ENCODE measurements at regions not wholly inside any gene's neighbourhood (a gene's known extent, or its start where the extent isn't known, plus 50 kb on each side); places are given as distances from the start of the nearest gene placed in this dataset.

DNA sequence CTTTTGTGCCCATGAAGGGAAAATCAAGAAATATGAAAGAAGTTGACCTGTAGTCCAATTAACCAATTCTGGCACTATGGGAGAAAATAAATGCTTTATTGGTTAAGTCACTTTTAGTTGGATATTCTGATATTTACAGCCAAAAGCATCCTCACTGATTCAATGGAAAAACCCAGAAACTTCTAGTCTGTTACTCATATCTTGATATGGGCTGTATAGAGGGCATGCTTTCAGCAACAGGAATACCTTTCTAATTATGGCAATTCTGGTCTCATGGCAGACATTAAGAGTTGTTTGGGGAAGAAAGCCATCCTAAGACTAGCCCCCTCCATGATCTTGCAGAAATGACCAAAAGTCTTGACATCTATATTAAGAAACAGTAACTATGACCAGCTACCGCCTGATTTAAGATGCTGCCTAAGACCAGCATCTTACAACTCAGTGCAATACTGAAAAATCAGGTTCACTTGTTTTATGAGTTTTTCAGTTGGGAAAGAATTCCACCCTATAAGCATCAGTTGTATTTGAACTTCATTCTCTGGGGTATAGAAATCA is 91.5 kb upstream of the VAV3 start:
- Histone ChIP-seq H3K79me2 (ENCODE audit: insufficient read depth, low read length) (peaks cover 71% of the 10 kb centered on the region), H3K27me3 (ENCODE audit: control insufficient read depth in 2 of 2, insufficient read depth in 2 of 2, low read length in 2 of 2) (no peaks in the 10 kb centered on the region), H4K20me1 (ENCODE audit: insufficient read depth, low read length) (no peaks in the 10 kb centered on the region), H2AFZ (ENCODE audit: insufficient read depth, low read depth, low read length, poor library complexity, severe bottlenecking) (no peak overlapping the region), H3K27ac (ENCODE audit: low read depth in 1 of 2, low read length in 2 of 2) (no peak overlapping the region), H3K36me3 (replicated peaks in 1 of 2; ENCODE audit: control insufficient read depth in 1 of 2, insufficient read depth in 2 of 2, low read length in 2 of 2) (no peaks in the 10 kb centered on the region), H3K4me1 (ENCODE audit: control insufficient read depth in 1 of 2, insufficient read depth in 2 of 2, low read length in 2 of 2) (peaks cover 75 to 81% of the 10 kb centered on the region in 2 donors), H3K4me2 (replicated peaks; ENCODE audit: extremely low read depth, low read length, poor library complexity, severe bottlenecking) (no peak overlapping the region), H3K9ac (ENCODE audit: insufficient read depth, low read length, poor library complexity, severe bottlenecking) (no peak overlapping the region), H3K4me3 (replicated peaks in 1 of 3; ENCODE audit: low read depth in 2 of 3, low read length in 3 of 3) (no peak overlapping the region), H3K9me3 (replicated peaks in 1 of 2; ENCODE audit: control insufficient read depth in 1 of 2, insufficient read depth in 1 of 2, low read length in 2 of 2) (no peaks in the 10 kb centered on the region)
- no peak overlapping the region for H3K4me3 Mint-ChIP-seq
- peaks cover 65% of the 10 kb centered on the region for H3K4me1 Mint-ChIP-seq
- WGBS (ENCODE audit: insufficient coverage): no CpG with 5 or more reads among the region's 1 CpG
- TF ChIP-seq, protein P1, sequence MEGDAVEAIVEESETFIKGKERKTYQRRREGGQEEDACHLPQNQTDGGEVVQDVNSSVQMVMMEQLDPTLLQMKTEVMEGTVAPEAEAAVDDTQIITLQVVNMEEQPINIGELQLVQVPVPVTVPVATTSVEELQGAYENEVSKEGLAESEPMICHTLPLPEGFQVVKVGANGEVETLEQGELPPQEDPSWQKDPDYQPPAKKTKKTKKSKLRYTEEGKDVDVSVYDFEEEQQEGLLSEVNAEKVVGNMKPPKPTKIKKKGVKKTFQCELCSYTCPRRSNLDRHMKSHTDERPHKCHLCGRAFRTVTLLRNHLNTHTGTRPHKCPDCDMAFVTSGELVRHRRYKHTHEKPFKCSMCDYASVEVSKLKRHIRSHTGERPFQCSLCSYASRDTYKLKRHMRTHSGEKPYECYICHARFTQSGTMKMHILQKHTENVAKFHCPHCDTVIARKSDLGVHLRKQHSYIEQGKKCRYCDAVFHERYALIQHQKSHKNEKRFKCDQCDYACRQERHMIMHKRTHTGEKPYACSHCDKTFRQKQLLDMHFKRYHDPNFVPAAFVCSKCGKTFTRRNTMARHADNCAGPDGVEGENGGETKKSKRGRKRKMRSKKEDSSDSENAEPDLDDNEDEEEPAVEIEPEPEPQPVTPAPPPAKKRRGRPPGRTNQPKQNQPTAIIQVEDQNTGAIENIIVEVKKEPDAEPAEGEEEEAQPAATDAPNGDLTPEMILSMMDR (IDR thresholded peaks at IDR 0.05): no peak
- H3K27me3 Mint-ChIP-seq (ENCODE audit: low read depth in 3 of 3): no peaks in the 10 kb centered on the region
- peaks cover 0 to 3% (median under 1%) of the 10 kb centered on the region in 7 donors for H3K9me3 Mint-ChIP-seq
- H3K36me3 Mint-ChIP-seq: peaks cover 15 to 17% of the 10 kb centered on the region in 2 donors
- H3K27ac Mint-ChIP-seq: peak overlapping the region in 3 of 7 donors; percentile 2 to 87 (median 12)
- intact Hi-C loops (cut with micrococcal nuclease): loop anchor here (10.0 kb wide), 4 partner anchors 48 to 182 kb away; partner anchors contain the start of gene VAV3 (in 1 of the 2)
- no peak for DNase-seq

DNA sequence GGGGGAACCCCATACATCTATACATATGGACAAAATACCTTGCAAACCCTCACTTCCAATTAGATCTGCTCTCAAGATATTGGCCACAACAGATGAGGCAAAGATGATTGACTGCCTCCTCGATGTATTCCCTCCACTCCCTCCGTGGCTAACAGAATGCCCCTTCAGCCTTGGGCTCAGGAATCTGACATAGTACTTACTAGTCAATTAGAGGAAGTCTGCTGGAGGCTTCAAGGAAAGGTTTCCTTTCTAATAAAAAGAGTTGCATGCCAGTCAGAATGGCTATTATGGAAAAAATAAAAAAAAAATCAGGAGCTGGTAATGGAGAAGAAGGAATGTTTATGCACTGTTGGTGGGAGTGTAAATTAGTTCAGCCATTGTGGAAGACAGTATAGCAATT is 90.4 kb upstream of the VAV3 start:
- Histone ChIP-seq H3K27ac (ENCODE audit: low read depth in 1 of 2, low read length in 2 of 2) (no peak overlapping the region), H3K4me2 (replicated peaks; ENCODE audit: extremely low read depth, low read length, poor library complexity, severe bottlenecking) (no peak overlapping the region), H3K4me3 (replicated peaks in 1 of 3; ENCODE audit: low read depth in 2 of 3, low read length in 3 of 3) (no peak overlapping the region), H4K20me1 (ENCODE audit: insufficient read depth, low read length) (no peaks in the 10 kb centered on the region), H3K27me3 (ENCODE audit: control insufficient read depth in 2 of 2, insufficient read depth in 2 of 2, low read length in 2 of 2) (no peaks in the 10 kb centered on the region), H3K9me3 (replicated peaks in 1 of 2; ENCODE audit: control insufficient read depth in 1 of 2, insufficient read depth in 1 of 2, low read length in 2 of 2) (no peaks in the 10 kb centered on the region), H3K36me3 (replicated peaks in 1 of 2; ENCODE audit: control insufficient read depth in 1 of 2, insufficient read depth in 2 of 2, low read length in 2 of 2) (no peaks in the 10 kb centered on the region), H3K4me1 (ENCODE audit: control insufficient read depth in 1 of 2, insufficient read depth in 2 of 2, low read length in 2 of 2) (peaks cover 86 to 91% of the 10 kb centered on the region in 2 donors), H3K9ac (ENCODE audit: insufficient read depth, low read length, poor library complexity, severe bottlenecking) (no peak overlapping the region), H3K79me2 (ENCODE audit: insufficient read depth, low read length) (peaks cover 82% of the 10 kb centered on the region), H2AFZ (ENCODE audit: insufficient read depth, low read depth, low read length, poor library complexity, severe bottlenecking) (no peak overlapping the region)
- Mint-ChIP-seq H3K4me3 (no peak overlapping the region), H3K36me3 (peaks cover 15 to 17% of the 10 kb centered on the region in 2 donors), H3K9me3 (no peaks in the 10 kb centered on the region), H3K4me1 (peaks cover 74% of the 10 kb centered on the region), H3K27me3 (ENCODE audit: low read depth in 3 of 3) (no peaks in the 10 kb centered on the region), H3K27ac (peak overlapping the region in 4 of 7 donors; percentile 33 to 58 (median 46))
- TF ChIP-seq, protein P1 (IDR thresholded peaks at IDR 0.05): no peak
- WGBS (ENCODE audit: insufficient coverage): no CpG with 5 or more reads among the region's 2 CpGs
- no peak for DNase-seq
- intact Hi-C loops (cut with micrococcal nuclease): loop anchor here (10.0 kb wide), 4 partner anchors 49 to 181 kb away; partner anchors contain the start of gene VAV3 (in 1 of the 2)

All from CD14-positive monocyte (primary cell).